Fibroblast of mammary gland (primary cell): ENCODE measurements at regions not wholly inside any gene's neighbourhood (a gene's known extent, or its start where the extent isn't known, plus 50 kb on each side); places are given as distances from the start of the nearest gene placed in this dataset.

ENCODE experiments used
- DNase-seq: peaks from one replicate; pipeline ENCODE4 v3.0.0-alpha.2; 2010; ENCODE audit warnings: low read depth
- H3K4me3 ChIP-seq: 2 replicates; pipeline ENCODE4 v1.5.1; 2011; ENCODE audit warnings: low read depth, mild to moderate bottlenecking, low read length, moderate library complexity; ENCODE audit not compliant: control insufficient read depth
- CTCF ChIP-seq: conservative IDR thresholded peaks from 2 replicates; pipeline ENCODE4 v1.5.1; 2011; ENCODE audit warnings: low read depth, low read length, inconsistent platforms; ENCODE audit not compliant: control insufficient read depth, insufficient read depth

GRCh38 chr3:75140904-75141615 is 523.1 kb upstream of the FRG2C start:
- no peak for DNase-seq
- no peak for TF ChIP-seq CTCF
- H3K4me3 ChIP-seq: no peak overlapping the region

- no peak for DNase-seq
- no peak overlapping the region for H3K4me3 ChIP-seq
- TF ChIP-seq CTCF: no peak
These were observed 519.7 kb upstream of the FRG2C start for GRCh38 chr3:75144406-75144805.

GRCh38 chr3:75171630-75172230 is 492.4 kb upstream of the FRG2C start:
- peak; percentile 38 for TF ChIP-seq CTCF
- H3K4me3 ChIP-seq: no peak overlapping the region
- DNase-seq: peak; percentile 23

GRCh38 chr3:75176937-75177336 is 487.2 kb upstream of the FRG2C start:
- DNase-seq: no peak
- H3K4me3 ChIP-seq: no peak overlapping the region
- TF ChIP-seq CTCF: no peak

- no peak overlapping the region for H3K4me3 ChIP-seq
- DNase-seq: no peak
- TF ChIP-seq CTCF: no peak
These were observed 483.7 kb upstream of the FRG2C start for GRCh38 chr3:75180235-75180944.

- TF ChIP-seq CTCF: no peak
- peak; percentile 1 for DNase-seq
These were observed 483.2 kb upstream of the FRG2C start for GRCh38 chr3:75180945-75181298.

More at GRCh38 chr3:75180945-75181298, 483.2 kb upstream of the FRG2C start:
- H3K4me3 ChIP-seq: no peak overlapping the region
